Right lobe of liver (tissue), 4 donors: ENCODE measurements at regions not wholly inside any gene's neighbourhood (a gene's known extent, or its start where the extent isn't known, plus 50 kb on each side); places are given as distances from the start of the nearest gene placed in this dataset.
"Not testable (repeated sequence)": the region's sequence is repeated elsewhere in the genome, so short reads cannot be mapped to it uniquely, and the experiment has no call there.

ENCODE experiments used
- POLR2A ChIP-seq: fragments of 450-650 bp; IDR thresholded peaks from one replicate; pipeline ENCODE4 v1.6.1; 2017; ENCODE audit warnings: antibody characterized with exemption, mild to moderate bottlenecking
- TF ChIP-seq, protein P1 (sequence below), 4 donors: fragments of 200-600 bp in 3 of 4; fragments of 450-650 bp in 1 of 4; IDR thresholded peaks; one replicate each; pipeline versions ENCODE4 v1.5.1 to v1.8.0; 2016 to 2022; ENCODE audit warnings: antibody characterized with exemption in 4 of 4, mild to moderate bottlenecking in 2 of 4
- donor health status: DM: no; HTN: no; CAD: no.
- donor health status: DM: no; HTN: no; CAD: no.
- donor health status: DM: no; HTN: yes; CAD: no.

DNA sequence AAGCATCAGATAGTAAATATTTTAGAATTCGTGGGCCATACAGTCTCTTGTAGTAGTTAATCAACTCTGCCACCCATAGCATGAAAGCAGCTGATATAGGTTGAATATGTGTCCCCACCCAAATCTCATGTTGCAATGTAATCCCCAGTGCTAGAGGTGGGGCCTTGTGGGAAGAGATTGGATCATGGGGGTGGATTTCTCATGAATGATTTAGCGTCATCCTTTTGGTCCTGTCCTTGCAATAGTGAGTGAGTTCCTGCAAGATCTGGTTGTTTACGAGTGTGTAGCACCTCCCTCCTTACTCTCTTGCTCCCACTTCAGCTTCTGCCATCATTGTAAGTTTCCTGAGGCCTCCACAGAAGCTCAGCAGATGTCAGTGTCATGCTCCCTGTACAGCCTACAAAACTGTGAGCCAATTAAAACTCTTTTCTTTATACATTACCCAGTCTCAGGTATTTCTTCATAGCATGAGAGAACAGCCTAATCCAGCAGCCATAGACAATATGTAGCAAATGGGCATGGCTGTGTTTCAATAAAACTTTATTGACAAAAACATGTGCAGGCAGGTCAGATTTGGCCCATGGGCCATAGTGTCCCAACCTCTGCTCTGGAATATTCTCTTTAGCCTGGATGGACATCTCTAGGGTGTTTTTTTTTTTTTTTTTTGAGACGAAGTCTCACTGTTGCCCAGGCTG is 97.9 kb upstream of the FAM90A1 start:
- TF ChIP-seq, protein P1, sequence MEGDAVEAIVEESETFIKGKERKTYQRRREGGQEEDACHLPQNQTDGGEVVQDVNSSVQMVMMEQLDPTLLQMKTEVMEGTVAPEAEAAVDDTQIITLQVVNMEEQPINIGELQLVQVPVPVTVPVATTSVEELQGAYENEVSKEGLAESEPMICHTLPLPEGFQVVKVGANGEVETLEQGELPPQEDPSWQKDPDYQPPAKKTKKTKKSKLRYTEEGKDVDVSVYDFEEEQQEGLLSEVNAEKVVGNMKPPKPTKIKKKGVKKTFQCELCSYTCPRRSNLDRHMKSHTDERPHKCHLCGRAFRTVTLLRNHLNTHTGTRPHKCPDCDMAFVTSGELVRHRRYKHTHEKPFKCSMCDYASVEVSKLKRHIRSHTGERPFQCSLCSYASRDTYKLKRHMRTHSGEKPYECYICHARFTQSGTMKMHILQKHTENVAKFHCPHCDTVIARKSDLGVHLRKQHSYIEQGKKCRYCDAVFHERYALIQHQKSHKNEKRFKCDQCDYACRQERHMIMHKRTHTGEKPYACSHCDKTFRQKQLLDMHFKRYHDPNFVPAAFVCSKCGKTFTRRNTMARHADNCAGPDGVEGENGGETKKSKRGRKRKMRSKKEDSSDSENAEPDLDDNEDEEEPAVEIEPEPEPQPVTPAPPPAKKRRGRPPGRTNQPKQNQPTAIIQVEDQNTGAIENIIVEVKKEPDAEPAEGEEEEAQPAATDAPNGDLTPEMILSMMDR (IDR thresholded peaks at IDR 0.05) = not testable (repeated sequence)
- not testable (repeated sequence) for TF ChIP-seq POLR2A
